Prostate gland (tissue), 1 donor: ENCODE measurements at regions not wholly inside any gene's neighbourhood (a gene's known extent, or its start where the extent isn't known, plus 50 kb on each side); places are given as distances from the start of the nearest gene placed in this dataset.

Experiments used
- POLR2A ChIP-seq: fragments of 450-650 bp; IDR thresholded peaks from one replicate; pipeline ENCODE4 v1.6.1; 2016; ENCODE audit warnings: antibody characterized with exemption, mild to moderate bottlenecking
- POLR2AphosphoS5 ChIP-seq: sonication (generic); formaldehyde crosslinking; IDR thresholded peaks from one replicate; pipeline ENCODE4 v1.6.1; 2017; ENCODE audit warnings: antibody characterized with exemption

- TF ChIP-seq POLR2AphosphoS5 (no peak), POLR2A (no peak)
Measured at GRCh38 chr9:118455788-118456187, 751.6 kb downstream of the TLR4 start.
